OCI-LY7 (cell line): ENCODE measurements at regions not wholly inside any gene's neighbourhood (a gene's known extent, or its start where the extent isn't known, plus 50 kb on each side); places are given as distances from the start of the nearest gene placed in this dataset.

Experiments used
- BruUV-seq: library from RNA; stranded (reverse); fragments of 400-500 nt; replicated peaks from 2 replicates; lab custom pipeline; 2021; lab: Mats Ljungman, UMichigan
- CTCF ChIA-PET: fragments of 300-600 bp; sonication (Branson Sonifier 250); formaldehyde crosslinking; loops from one replicate; lab custom pipeline; 2022; ENCODE audit warnings: antibody characterized with exemption; ENCODE audit not compliant: unreplicated experiment; lab: Charles Lee
- POLR2A ChIA-PET: fragments of 300-600 bp; sonication (Branson Sonifier 250); formaldehyde crosslinking; loops from one replicate; lab custom pipeline; 2022; ENCODE audit warnings: antibody characterized with exemption; lab: Charles Lee
- DNase-seq: peaks from one replicate; pipeline ENCODE4 v3.0.0-alpha.2; 2015; ENCODE audit warnings: low spot score
- H2AFZ ChIP-seq: fragments of 200-600 bp; sonication (generic), shearing (Covaris generic); 2 replicates; pipeline ENCODE4 v1.6.1; 2014; ENCODE audit warnings: mild to moderate bottlenecking, antibody characterized with exemption, low read length, moderate library complexity
- H3K27ac ChIP-seq: fragments of 200-600 bp; sonication (generic); 2 replicates; pipeline ENCODE4 v1.5.1; 2014; ENCODE audit warnings: mixed run types, low read depth, mild to moderate bottlenecking, moderate library complexity, low read length, inconsistent platforms; ENCODE audit not compliant: poor library complexity, severe bottlenecking
- H3K36me3 ChIP-seq: fragments of 200-600 bp; sonication (generic); 2 replicates; pipeline ENCODE4 v1.6.1; 2014; ENCODE audit warnings: mild to moderate bottlenecking, antibody characterized with exemption, low read length, moderate library complexity, mixed read lengths; ENCODE audit not compliant: insufficient read depth
- H3K4me1 ChIP-seq: fragments of 200-600 bp; sonication (generic); 2 replicates; pipeline ENCODE4 v1.5.1; 2014; ENCODE audit warnings: mild to moderate bottlenecking, low read length; ENCODE audit not compliant: insufficient read depth, poor library complexity, severe bottlenecking
- H3K4me2 ChIP-seq: fragments of 200-600 bp; sonication (generic); 2 replicates; pipeline ENCODE4 v1.6.1; 2014; ENCODE audit warnings: mild to moderate bottlenecking, low read length
- H3K4me3 ChIP-seq: fragments of 200-600 bp; sonication (generic); 2 replicates; pipeline ENCODE4 v1.5.1; 2014; ENCODE audit warnings: mild to moderate bottlenecking, low read depth, low read length; ENCODE audit not compliant: poor library complexity, severe bottlenecking
- H3K79me2 ChIP-seq: fragments of 200-600 bp; sonication (generic); 2 replicates; pipeline ENCODE4 v1.6.1; 2016; ENCODE audit warnings: low read depth, mild to moderate bottlenecking, low read length, moderate library complexity, mixed read lengths; ENCODE audit not compliant: insufficient read depth
- H3K9me2 ChIP-seq: fragments of 200-600 bp; sonication (generic); 2 replicates; pipeline ENCODE4 v1.6.1; 2016; ENCODE audit warnings: mild to moderate bottlenecking, low read length, mixed read lengths; ENCODE audit not compliant: insufficient read depth
- H3K9me3 ChIP-seq: fragments of 200-600 bp; sonication (generic); 2 replicates; pipeline ENCODE4 v1.6.1; 2014; ENCODE audit warnings: mild to moderate bottlenecking, mixed run types, low read length, mixed read lengths
- H4K20me1 ChIP-seq: fragments of 200-600 bp; sonication (generic); 2 replicates; pipeline ENCODE4 v1.6.1; 2014; ENCODE audit warnings: mild to moderate bottlenecking, antibody characterized with exemption, low read length, moderate library complexity, mixed read lengths; ENCODE audit not compliant: insufficient read depth
- EZH2phosphoT487 ChIP-seq: fragments of 200-600 bp; sonication (generic); IDR thresholded peaks from 2 replicates; pipeline ENCODE4 v1.6.1; 2018; ENCODE audit warnings: low read depth, borderline replicate concordance, mild to moderate bottlenecking, mixed run types, antibody characterized with exemption, low read length, moderate library complexity, mixed read lengths
- intact Hi-C: fragments of 100-400 bp; cut with micrococcal nuclease; formaldehyde crosslinking; loops from one replicate; pipeline ENCODE4 v1.10.0; 2022; ENCODE audit not compliant: unreplicated experiment
- TF ChIP-seq, protein P1 (sequence below): fragments of 200-600 bp; sonication (generic); conservative IDR thresholded peaks from 2 replicates; pipeline ENCODE4 v1.5.1; 2014; ENCODE audit warnings: mild to moderate bottlenecking, antibody characterized with exemption, low read length, moderate library complexity, mixed read lengths

DNA sequence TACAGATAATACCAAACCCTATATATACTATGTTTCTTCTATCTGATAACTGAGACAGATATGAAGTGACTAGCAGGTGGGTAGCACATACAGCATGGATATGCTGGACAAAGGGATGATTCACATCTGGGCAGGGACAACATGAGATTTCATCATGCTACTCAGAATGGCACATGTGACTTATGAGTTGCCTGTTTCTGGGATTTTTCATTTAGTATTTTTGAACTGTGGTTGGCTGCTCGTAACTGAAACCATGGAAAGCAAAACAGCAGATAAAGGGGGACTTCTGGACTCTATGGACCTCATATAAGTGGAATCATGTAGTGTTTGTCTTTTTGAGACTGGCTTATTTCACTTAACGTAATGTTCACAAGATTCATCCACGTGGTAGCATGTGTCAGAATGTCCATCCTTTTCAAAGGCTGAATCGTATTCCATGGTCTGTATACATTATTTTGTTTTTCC is 883.0 kb downstream of the TBC1D22A start:
- POLR2A ChIA-PET = no interaction called here
- no peaks in the 10 kb centered on the region for H3K4me1 ChIP-seq
- no peaks in the 10 kb centered on the region for H3K9me2 ChIP-seq
- H3K36me3 ChIP-seq = no peaks in the 10 kb centered on the region
- CTCF ChIA-PET = no interaction called here
- no TSS peak for BruUV-seq
- no peak overlapping the region for H2AFZ ChIP-seq
- no peaks in the 10 kb centered on the region for H3K79me2 ChIP-seq
- H3K27ac ChIP-seq = no peak overlapping the region
- no peak overlapping the region for H3K4me2 ChIP-seq
- H4K20me1 ChIP-seq = no peaks in the 10 kb centered on the region
- H3K4me3 ChIP-seq = no peak overlapping the region
- no peak for DNase-seq
- intact Hi-C loops = no loop called here
- no peaks in the 10 kb centered on the region for H3K9me3 ChIP-seq
- TF ChIP-seq, protein P1, sequence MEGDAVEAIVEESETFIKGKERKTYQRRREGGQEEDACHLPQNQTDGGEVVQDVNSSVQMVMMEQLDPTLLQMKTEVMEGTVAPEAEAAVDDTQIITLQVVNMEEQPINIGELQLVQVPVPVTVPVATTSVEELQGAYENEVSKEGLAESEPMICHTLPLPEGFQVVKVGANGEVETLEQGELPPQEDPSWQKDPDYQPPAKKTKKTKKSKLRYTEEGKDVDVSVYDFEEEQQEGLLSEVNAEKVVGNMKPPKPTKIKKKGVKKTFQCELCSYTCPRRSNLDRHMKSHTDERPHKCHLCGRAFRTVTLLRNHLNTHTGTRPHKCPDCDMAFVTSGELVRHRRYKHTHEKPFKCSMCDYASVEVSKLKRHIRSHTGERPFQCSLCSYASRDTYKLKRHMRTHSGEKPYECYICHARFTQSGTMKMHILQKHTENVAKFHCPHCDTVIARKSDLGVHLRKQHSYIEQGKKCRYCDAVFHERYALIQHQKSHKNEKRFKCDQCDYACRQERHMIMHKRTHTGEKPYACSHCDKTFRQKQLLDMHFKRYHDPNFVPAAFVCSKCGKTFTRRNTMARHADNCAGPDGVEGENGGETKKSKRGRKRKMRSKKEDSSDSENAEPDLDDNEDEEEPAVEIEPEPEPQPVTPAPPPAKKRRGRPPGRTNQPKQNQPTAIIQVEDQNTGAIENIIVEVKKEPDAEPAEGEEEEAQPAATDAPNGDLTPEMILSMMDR = no peak
- TF ChIP-seq EZH2phosphoT487 = no peak

DNA sequence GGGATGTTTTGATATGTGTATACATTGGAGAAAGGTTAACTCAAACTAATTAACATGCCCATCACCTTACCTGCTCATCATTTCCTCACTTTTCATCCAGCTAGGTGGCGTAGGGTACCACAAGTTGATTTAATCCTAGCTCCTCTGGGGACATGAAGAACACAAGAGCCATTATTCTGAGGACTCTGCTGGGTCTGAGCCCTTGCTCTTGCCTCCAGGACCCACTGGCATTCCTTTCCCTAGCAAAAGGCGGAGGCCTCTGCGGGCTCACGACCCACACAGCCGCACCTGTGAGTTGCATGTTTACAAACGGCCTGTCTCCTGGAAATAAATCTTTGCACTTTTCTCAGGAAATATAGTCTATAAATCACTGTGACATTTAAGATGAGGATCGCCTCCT is 871.9 kb downstream of the TBC1D22A start:
- Histone ChIP-seq H3K36me3 (no peaks in the 10 kb centered on the region), H4K20me1 (no peaks in the 10 kb centered on the region), H2AFZ (no peak overlapping the region), H3K9me3 (peaks cover 5% of the 10 kb centered on the region; the same call in 1 of the 2 replicates), H3K4me1 (no peaks in the 10 kb centered on the region), H3K4me2 (no peak overlapping the region), H3K9me2 (no peaks in the 10 kb centered on the region), H3K4me3 (no peak overlapping the region), H3K79me2 (no peaks in the 10 kb centered on the region), H3K27ac (no peak overlapping the region)
- DNase-seq = peak; percentile 13
- POLR2A ChIA-PET = no interaction called here
- CTCF ChIA-PET = no interaction called here
- no TSS peak for BruUV-seq
- intact Hi-C loops = loop anchor here (10.0 kb wide), 1 partner anchor 200 kb away; no protein-coding TSS in a partner anchor
- TF ChIP-seq, protein P1 = no peak; the same call in 1 of the 2 replicates
- TF ChIP-seq EZH2phosphoT487 = no peak

DNA sequence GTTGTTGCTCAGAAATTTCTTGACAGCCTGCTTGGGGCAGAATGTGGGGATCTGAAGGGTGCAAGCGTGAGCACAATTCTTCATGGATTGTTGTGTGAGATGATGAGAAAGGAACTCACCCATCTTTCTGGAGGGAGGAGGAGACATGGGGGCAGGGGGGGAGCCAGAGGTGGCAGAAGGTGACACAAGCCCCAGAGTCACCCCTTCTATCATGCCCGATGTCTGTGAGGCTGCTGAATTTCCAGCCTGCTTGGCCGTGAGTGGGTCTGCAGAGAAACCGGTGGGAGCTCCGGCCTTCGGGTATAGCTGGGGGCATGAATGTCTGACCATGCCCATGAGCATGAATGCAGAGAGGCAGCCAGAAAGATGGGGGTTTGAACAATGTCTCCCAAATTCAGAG is 870.7 kb downstream of the TBC1D22A start:
- Histone ChIP-seq H3K4me1 (no peaks in the 10 kb centered on the region), H2AFZ (no peak overlapping the region), H3K4me3 (no peak overlapping the region), H3K79me2 (no peaks in the 10 kb centered on the region), H3K36me3 (no peaks in the 10 kb centered on the region), H3K27ac (no peak overlapping the region), H3K9me3 (peaks cover 5% of the 10 kb centered on the region; the same call in 1 of the 2 replicates), H3K4me2 (no peak overlapping the region), H4K20me1 (no peaks in the 10 kb centered on the region), H3K9me2 (no peaks in the 10 kb centered on the region)
- intact Hi-C loops = loop anchor here (10.0 kb wide), 1 partner anchor 202 kb away; no protein-coding TSS in a partner anchor
- POLR2A ChIA-PET = no interaction called here
- DNase-seq = no peak
- TF ChIP-seq, protein P1 = no peak
- no peak for TF ChIP-seq EZH2phosphoT487
- no TSS peak for BruUV-seq
- CTCF ChIA-PET = no interaction called here
